ENCODE measurements at regions not wholly inside any gene's neighbourhood (a gene's known extent, or its start where the extent isn't known, plus 50 kb on each side); places are given as distances from the start of the nearest gene placed in this dataset.
A peak's percentile ranks its signal among the peaks of the same experiment; 100 is the strongest.

GRCh38 chr12:93001407-93001806, 72.3 kb upstream of the EEA1 start:
- Histone ChIP-seq H3K27me3 (no peaks in the 10 kb centered on the region), H3K9me3 (no peaks in the 10 kb centered on the region), H3K27ac (no peak overlapping the region), H3K36me3 (no peaks in the 10 kb centered on the region), H3K4me1 (peaks cover 0 to 7% (median 2%) of the 10 kb centered on the region in 4 donors), H3K4me3 (no peak overlapping the region)
- WGBS, 2 donors: 85 to 89% methylated on average over 3 of the region's 3 CpGs
- TF ChIP-seq EP300 (IDR thresholded peaks at IDR 0.05) (no peak), POLR2A (IDR thresholded peaks at IDR 0.05) (no peak), CTCF (IDR thresholded peaks at IDR 0.05) (no peak)
- no peak for DNase-seq (ENCODE audit: low spot score in 2 of 2)

- H3K27me3 ChIP-seq: no peaks in the 10 kb centered on the region
- no peaks in the 10 kb centered on the region for H3K36me3 ChIP-seq
- no peak for TF ChIP-seq CTCF (IDR thresholded peaks at IDR 0.05)
- no peak for TF ChIP-seq POLR2A (IDR thresholded peaks at IDR 0.05)
- peak in 1 of 2 donors; percentile 15 for TF ChIP-seq EP300 (IDR thresholded peaks at IDR 0.05)
- H3K27ac ChIP-seq: peak overlapping the region in 1 of 4 donors; percentile 28
- 31 to 34% methylated on average over 7 of the region's 7 CpGs for WGBS, 2 donors
- H3K4me3 ChIP-seq: no peak overlapping the region
- H3K9me3 ChIP-seq: no peaks in the 10 kb centered on the region
- H3K4me1 ChIP-seq: peaks cover 0 to 8% (median 2%) of the 10 kb centered on the region in 4 donors
- no peak for DNase-seq (ENCODE audit: low spot score in 2 of 2)
Measured at GRCh38 chr12:93002293-93003054, 73.4 kb upstream of the EEA1 start.

- H3K36me3 ChIP-seq: no peaks in the 10 kb centered on the region
- WGBS, 2 donors: 84 to 88% methylated on average over 9 of the region's 9 CpGs
- no peaks in the 10 kb centered on the region for H3K9me3 ChIP-seq
- H3K4me1 ChIP-seq: peaks cover 0 to 12% (median 2%) of the 10 kb centered on the region in 4 donors
- no peak for DNase-seq (ENCODE audit: low spot score in 2 of 2)
- TF ChIP-seq EP300 (IDR thresholded peaks at IDR 0.05) (no peak), POLR2A (IDR thresholded peaks at IDR 0.05) (no peak), CTCF (IDR thresholded peaks at IDR 0.05) (no peak)
- no peak overlapping the region for H3K27ac ChIP-seq
- no peaks in the 10 kb centered on the region for H3K27me3 ChIP-seq
- H3K4me3 ChIP-seq: no peak overlapping the region
Measured at GRCh38 chr12:93003531-93004239, 74.6 kb upstream of the EEA1 start.

- Histone ChIP-seq H3K4me1 (peaks cover 0 to 12% (median 2%) of the 10 kb centered on the region in 4 donors), H3K27me3 (no peaks in the 10 kb centered on the region), H3K4me3 (no peak overlapping the region), H3K27ac (no peak overlapping the region), H3K9me3 (no peaks in the 10 kb centered on the region), H3K36me3 (no peaks in the 10 kb centered on the region)
- TF ChIP-seq POLR2A (IDR thresholded peaks at IDR 0.05): no peak
- TF ChIP-seq CTCF (IDR thresholded peaks at IDR 0.05): no peak
- no peak for TF ChIP-seq EP300 (IDR thresholded peaks at IDR 0.05)
- no peak for DNase-seq (ENCODE audit: low spot score in 2 of 2)
- 84 to 91% methylated on average over 8 of the region's 8 CpGs for WGBS, 2 donors
Measured at GRCh38 chr12:93005928-93006392, 76.9 kb upstream of the EEA1 start.

All from tibial nerve (tissue), 4 donors.